Body of pancreas (tissue), 4 donors: ENCODE measurements at regions not wholly inside any gene's neighbourhood (a gene's known extent, or its start where the extent isn't known, plus 50 kb on each side); places are given as distances from the start of the nearest gene placed in this dataset.

Experiments
- ATAC-seq: fragments of 150-250 bp; one replicate; pipeline ENCODE4 v1.9.1; 2016
- DNase-seq, 4 donors: peaks; one replicate each; pipeline ENCODE4 v3.0.0-alpha.2; 2019
- H3K27ac ChIP-seq, 4 donors: fragments of 200-600 bp; sonication (generic); 1 replicate in 3 of 4; 2 replicates in 1 of 4; pipeline versions ENCODE4 v1.5.1 to v1.6.1; 2016 to 2019; ENCODE audit warnings: mild to moderate bottlenecking in 1 of 4, mixed read lengths in 1 of 4, moderate library complexity in 1 of 4
- H3K27me3 ChIP-seq, 2 donors: fragments of 200-600 bp; sonication (generic); one replicate each; pipeline ENCODE4 v1.6.0; 2016; ENCODE audit warnings: mild to moderate bottlenecking in 1 of 2
- H3K36me3 ChIP-seq, 2 donors: fragments of 200-600 bp; sonication (generic); replicated peaks in 1 of 2; 2 replicates each; pipeline ENCODE4 v1.5.1; 2016; ENCODE audit warnings: low read depth in 2 of 2; ENCODE audit not compliant: insufficient read depth in 1 of 2
- H3K4me1 ChIP-seq: fragments of 200-600 bp; sonication (generic); one replicate; pipeline ENCODE4 v1.6.0; 2016
- H3K4me3 ChIP-seq, 2 donors: fragments of 200-600 bp; sonication (generic); 1 replicate in 1 of 2; 2 replicates in 1 of 2; pipeline ENCODE4 v1.5.1; 2016 to 2019
- H3K9me3 ChIP-seq, 3 donors: fragments of 200-600 bp; sonication (generic); 1 replicate in 2 of 3; 2 replicates in 1 of 3; pipeline ENCODE4 v1.5.1; 2016
- CTCF ChIP-seq, 7 experiments: fragments of 450-650 bp in 4 of 7; fragments of 200-600 bp in 3 of 7; sonication (generic) in 3 of 7; IDR thresholded peaks; one replicate each; pipeline ENCODE4 v1.5.1; 2016 to 2019; ENCODE audit warnings: antibody characterized with exemption in 7 of 7
- POLR2A ChIP-seq, 3 donors: fragments of 450-650 bp; IDR thresholded peaks; one replicate each; pipeline ENCODE4 v1.6.1; 2016; ENCODE audit warnings: antibody characterized with exemption in 3 of 3, mild to moderate bottlenecking in 2 of 3
- WGBS, 2 donors: methylation state at CpG; one replicate each; pipeline ENCODE4 v1.1.5; 2017; 5-methylcytosine and 5-hydroxymethylcytosine counted together
- intact Hi-C: fragments of 100-400 bp; cut with DNase I; formaldehyde crosslinking; loops from one replicate; pipeline ENCODE4 v1.15.1; 2023

GRCh38 chr5:133905424-133905823 lies 63.0 kb downstream of the C5orf15 start:
- 83 to 85% methylated on average over 8 of the region's 8 CpGs for WGBS, 2 donors
- Histone ChIP-seq H3K27me3 (no peaks in the 10 kb centered on the region), H3K36me3 (no peaks in the 10 kb centered on the region), H3K4me1 (no peaks in the 10 kb centered on the region), H3K9me3 (no peaks in the 10 kb centered on the region), H3K4me3 (no peak overlapping the region), H3K27ac (no peak overlapping the region)
- DNase-seq (no peak), ATAC-seq (no peak)
- TF ChIP-seq CTCF (IDR thresholded peaks at IDR 0.05) (no peak), POLR2A (IDR thresholded peaks at IDR 0.05) (no peak)
- intact Hi-C loops, result no loop called here

GRCh38 chr5:133904641-133905040 lies 63.8 kb downstream of the C5orf15 start:
- Histone ChIP-seq H3K4me1 (no peaks in the 10 kb centered on the region), H3K36me3 (no peaks in the 10 kb centered on the region), H3K27ac (no peak overlapping the region), H3K27me3 (no peaks in the 10 kb centered on the region), H3K9me3 (no peaks in the 10 kb centered on the region), H3K4me3 (no peak overlapping the region)
- no peak for ATAC-seq
- intact Hi-C loops, result no loop called here
- TF ChIP-seq POLR2A (IDR thresholded peaks at IDR 0.05) (no peak), CTCF (IDR thresholded peaks at IDR 0.05) (no peak)
- DNase-seq, result no peak
- WGBS, 2 donors, result 79 to 85% methylated on average over 8 of the region's 8 CpGs

- Histone ChIP-seq H3K4me1 (no peaks in the 10 kb centered on the region), H3K27me3 (no peaks in the 10 kb centered on the region), H3K27ac (no peak overlapping the region), H3K9me3 (no peaks in the 10 kb centered on the region), H3K36me3 (no peaks in the 10 kb centered on the region), H3K4me3 (no peak overlapping the region)
- DNase-seq (no peak), ATAC-seq (no peak)
- intact Hi-C loops, result no loop called here
- TF ChIP-seq POLR2A (IDR thresholded peaks at IDR 0.05) (no peak), CTCF (IDR thresholded peaks at IDR 0.05) (no peak)
- 81 to 83% methylated on average over 9 to 11 of the region's 11 CpGs for WGBS, 2 donors
Measured at GRCh38 chr5:133902511-133903118, 65.8 kb downstream of the C5orf15 start.

- 80 to 84% methylated on average over 9 to 15 of the region's 15 CpGs for WGBS, 2 donors
- H3K4me1 ChIP-seq, result no peaks in the 10 kb centered on the region
- ATAC-seq (no peak), DNase-seq (no peak)
- H3K36me3 ChIP-seq, result no peaks in the 10 kb centered on the region
- no peaks in the 10 kb centered on the region for H3K27me3 ChIP-seq
- H3K27ac ChIP-seq, result no peak overlapping the region
- H3K4me3 ChIP-seq, result no peak overlapping the region
- H3K9me3 ChIP-seq, result no peaks in the 10 kb centered on the region
- intact Hi-C loops, result no loop called here
- TF ChIP-seq POLR2A (IDR thresholded peaks at IDR 0.05), result no peak
- no peak for TF ChIP-seq CTCF (IDR thresholded peaks at IDR 0.05)
Measured at GRCh38 chr5:133900534-133901270, 67.7 kb downstream of the C5orf15 start.

- Histone ChIP-seq H3K36me3 (no peaks in the 10 kb centered on the region), H3K27ac (no peak overlapping the region), H3K27me3 (no peaks in the 10 kb centered on the region), H3K9me3 (no peaks in the 10 kb centered on the region), H3K4me3 (no peak overlapping the region), H3K4me1 (no peaks in the 10 kb centered on the region)
- WGBS, 2 donors, result 68 to 80% methylated on average over 2 to 4 of the region's 4 CpGs
- intact Hi-C loops, result no loop called here
- no peak for ATAC-seq
- no peak for DNase-seq
- TF ChIP-seq CTCF (IDR thresholded peaks at IDR 0.05) (no peak), POLR2A (IDR thresholded peaks at IDR 0.05) (no peak)
Measured at GRCh38 chr5:133899506-133899905, 68.9 kb downstream of the C5orf15 start.
